Activated naive CD8-positive, alpha-beta T cell treated with anti-CD3 and anti-CD28 coated beads, Interleukin-2, amount 50 U/mL, for 24 hours (primary cell): ENCODE measurements at regions not wholly inside any gene's neighbourhood (a gene's known extent, or its start where the extent isn't known, plus 50 kb on each side); places are given as distances from the start of the nearest gene placed in this dataset.
A peak's percentile ranks its signal among the peaks of the same experiment; 100 is the strongest.

Experiments
- ATAC-seq: fragments of 150-1000 bp; cut with Tn5 transposase; one replicate; pipeline ENCODE4 v1.10.0; 2021
- DNase-seq: peaks from one replicate; pipeline ENCODE4 v3.0.0; 2021
- H3K27ac Mint-ChIP-seq: one replicate; pipeline ENCODE4 v1.8.0; 2021; ENCODE audit warnings: mild to moderate bottlenecking, mixed read lengths
- H3K27me3 Mint-ChIP-seq: one replicate; pipeline ENCODE4 v1.8.0; 2021; ENCODE audit warnings: mixed read lengths
- H3K36me3 Mint-ChIP-seq: one replicate; pipeline ENCODE4 v1.8.0; 2021; ENCODE audit warnings: low read depth, mixed read lengths
- H3K4me1 Mint-ChIP-seq: one replicate; pipeline ENCODE4 v1.8.0; 2021; ENCODE audit warnings: mixed read lengths
- H3K4me3 Mint-ChIP-seq: one replicate; pipeline ENCODE4 v1.8.0; 2021; ENCODE audit warnings: mild to moderate bottlenecking, moderate library complexity, mixed read lengths
- H3K9me3 Mint-ChIP-seq: one replicate; pipeline ENCODE4 v1.8.0; 2021; ENCODE audit warnings: mixed read lengths

GRCh38 chr9:87108661-87109060 is 161.4 kb upstream of the GAS1 start:
- peaks cover 9% of the 10 kb centered on the region for H3K27me3 Mint-ChIP-seq
- no peak for ATAC-seq
- DNase-seq = no peak
- H3K9me3 Mint-ChIP-seq = peaks cover 7% of the 10 kb centered on the region
- no peak overlapping the region for H3K4me3 Mint-ChIP-seq
- no peaks in the 10 kb centered on the region for H3K4me1 Mint-ChIP-seq
- no peaks in the 10 kb centered on the region for H3K36me3 Mint-ChIP-seq
- no peak overlapping the region for H3K27ac Mint-ChIP-seq

DNA sequence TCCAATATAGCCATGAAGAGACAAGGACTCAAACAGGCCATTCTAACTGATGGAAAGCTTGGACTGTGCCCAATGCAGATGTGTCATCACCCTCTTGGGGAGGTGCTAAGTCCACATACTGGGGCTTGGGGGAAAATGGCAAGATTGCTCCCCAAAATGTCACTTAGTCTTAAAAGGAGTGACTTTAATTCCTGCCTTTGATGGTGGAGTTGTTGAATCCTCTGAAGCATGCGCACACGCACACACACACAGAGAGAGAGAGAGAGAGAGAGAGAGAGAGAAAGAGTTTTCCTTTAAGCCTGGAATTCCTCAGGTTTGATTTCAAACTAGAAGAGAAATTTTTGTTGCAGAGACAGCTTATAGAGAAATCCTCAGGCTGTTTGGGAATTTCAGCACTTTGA is 161.9 kb upstream of the GAS1 start:
- Mint-ChIP-seq H3K36me3 (no peaks in the 10 kb centered on the region), H3K27ac (no peak overlapping the region), H3K4me3 (no peak overlapping the region), H3K4me1 (no peaks in the 10 kb centered on the region), H3K9me3 (peaks cover 7% of the 10 kb centered on the region), H3K27me3 (peaks cover 9% of the 10 kb centered on the region)
- ATAC-seq = no peak
- no peak for DNase-seq

DNA sequence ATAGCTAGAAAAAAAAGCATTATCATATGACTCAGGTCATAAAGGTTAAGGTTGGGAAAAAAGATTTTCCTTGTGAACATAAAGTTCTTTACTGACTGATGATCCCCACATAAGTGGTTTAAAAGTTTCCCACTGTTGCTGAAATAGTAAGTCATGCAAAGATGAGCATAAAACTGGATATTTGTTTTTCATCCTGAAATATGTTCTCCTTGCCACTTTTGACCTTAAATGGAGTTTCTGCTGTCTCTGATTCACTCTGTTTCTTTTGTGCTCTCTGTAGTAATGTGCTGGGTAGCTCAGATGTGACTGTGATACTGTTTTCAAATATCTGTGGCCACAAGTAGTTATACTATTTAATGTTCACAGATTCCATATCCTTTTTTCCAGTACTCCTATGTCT is 162.5 kb upstream of the GAS1 start:
- H3K27ac Mint-ChIP-seq = no peak overlapping the region
- DNase-seq (no peak), ATAC-seq (no peak)
- peaks cover 9% of the 10 kb centered on the region for H3K27me3 Mint-ChIP-seq
- no peak overlapping the region for H3K4me3 Mint-ChIP-seq
- H3K36me3 Mint-ChIP-seq = no peaks in the 10 kb centered on the region
- H3K4me1 Mint-ChIP-seq = no peaks in the 10 kb centered on the region
- peaks cover 7% of the 10 kb centered on the region for H3K9me3 Mint-ChIP-seq

GRCh38 chr9:87111010-87111409 is 163.7 kb upstream of the GAS1 start:
- ATAC-seq (no peak), DNase-seq (no peak)
- H3K9me3 Mint-ChIP-seq = peaks cover 7% of the 10 kb centered on the region
- H3K36me3 Mint-ChIP-seq = no peaks in the 10 kb centered on the region
- no peak overlapping the region for H3K4me3 Mint-ChIP-seq
- H3K4me1 Mint-ChIP-seq = no peaks in the 10 kb centered on the region
- H3K27me3 Mint-ChIP-seq = peaks cover 4% of the 10 kb centered on the region
- no peak overlapping the region for H3K27ac Mint-ChIP-seq

GRCh38 chr9:87112656-87113055 is 165.3 kb upstream of the GAS1 start:
- Mint-ChIP-seq H3K9me3 (peaks cover 7% of the 10 kb centered on the region), H3K4me1 (no peaks in the 10 kb centered on the region), H3K4me3 (no peak overlapping the region), H3K27me3 (peaks cover 4% of the 10 kb centered on the region), H3K36me3 (no peaks in the 10 kb centered on the region), H3K27ac (no peak overlapping the region)
- ATAC-seq (no peak), DNase-seq (no peak)

DNA sequence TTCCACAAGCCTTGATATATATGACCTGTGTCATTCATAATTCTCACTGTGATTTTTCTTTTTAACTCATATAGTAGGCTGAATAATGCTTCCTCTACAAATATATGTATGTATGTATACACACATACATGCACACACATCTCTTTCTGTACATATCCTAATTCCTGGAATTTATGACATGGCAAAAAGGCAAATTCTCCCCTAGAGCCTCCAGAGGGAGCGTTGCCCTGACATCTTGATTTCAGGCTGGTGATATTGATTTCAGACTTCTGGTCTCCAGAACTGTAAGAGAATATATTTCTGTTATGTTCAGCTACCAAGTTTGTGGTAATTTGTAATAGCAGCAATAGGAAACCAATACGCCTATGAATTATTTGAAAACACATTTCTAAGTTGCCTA is 166.6 kb upstream of the GAS1 start:
- peaks cover 4% of the 10 kb centered on the region for H3K27me3 Mint-ChIP-seq
- ATAC-seq (no peak), DNase-seq (no peak)
- H3K9me3 Mint-ChIP-seq = peaks cover 7% of the 10 kb centered on the region
- H3K27ac Mint-ChIP-seq = no peak overlapping the region
- H3K4me1 Mint-ChIP-seq = no peaks in the 10 kb centered on the region
- no peaks in the 10 kb centered on the region for H3K36me3 Mint-ChIP-seq
- H3K4me3 Mint-ChIP-seq = no peak overlapping the region

DNA sequence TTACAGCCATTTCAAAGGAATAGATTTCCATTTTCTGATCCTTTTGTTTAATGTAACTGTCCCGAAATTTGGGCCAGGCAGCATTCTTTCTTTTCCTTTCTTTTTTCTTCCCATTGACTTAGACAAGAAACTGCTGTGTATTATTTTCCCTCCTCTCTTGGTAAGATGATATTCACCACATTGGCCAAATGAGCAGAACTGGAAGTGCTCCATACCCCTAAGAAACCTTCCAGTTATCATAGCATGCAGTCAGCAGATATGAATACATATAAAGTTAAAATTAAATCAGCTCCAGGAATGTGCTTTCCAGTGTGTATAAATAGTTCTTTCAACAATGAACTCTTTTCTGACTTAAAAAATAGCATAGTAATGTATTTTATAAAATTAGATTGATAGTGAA is 168.5 kb upstream of the GAS1 start:
- no peaks in the 10 kb centered on the region for H3K36me3 Mint-ChIP-seq
- H3K4me1 Mint-ChIP-seq = no peaks in the 10 kb centered on the region

GRCh38 chr9:87116492-87116891 is 169.2 kb upstream of the GAS1 start:
- H3K4me3 Mint-ChIP-seq = no peak overlapping the region
- DNase-seq (no peak), ATAC-seq (no peak)
- H3K27me3 Mint-ChIP-seq = peaks cover 7% of the 10 kb centered on the region
- peaks cover 6% of the 10 kb centered on the region for H3K9me3 Mint-ChIP-seq
- H3K4me1 Mint-ChIP-seq = no peaks in the 10 kb centered on the region
- no peaks in the 10 kb centered on the region for H3K36me3 Mint-ChIP-seq
- H3K27ac Mint-ChIP-seq = no peak overlapping the region

More for the DNA sequence above, 168.5 kb upstream of the GAS1 start:
- H3K27ac Mint-ChIP-seq = no peak overlapping the region
- ATAC-seq (no peak), DNase-seq (no peak)
- no peak overlapping the region for H3K4me3 Mint-ChIP-seq
- peaks cover 7% of the 10 kb centered on the region for H3K9me3 Mint-ChIP-seq
- H3K27me3 Mint-ChIP-seq = peaks cover 7% of the 10 kb centered on the region

DNA sequence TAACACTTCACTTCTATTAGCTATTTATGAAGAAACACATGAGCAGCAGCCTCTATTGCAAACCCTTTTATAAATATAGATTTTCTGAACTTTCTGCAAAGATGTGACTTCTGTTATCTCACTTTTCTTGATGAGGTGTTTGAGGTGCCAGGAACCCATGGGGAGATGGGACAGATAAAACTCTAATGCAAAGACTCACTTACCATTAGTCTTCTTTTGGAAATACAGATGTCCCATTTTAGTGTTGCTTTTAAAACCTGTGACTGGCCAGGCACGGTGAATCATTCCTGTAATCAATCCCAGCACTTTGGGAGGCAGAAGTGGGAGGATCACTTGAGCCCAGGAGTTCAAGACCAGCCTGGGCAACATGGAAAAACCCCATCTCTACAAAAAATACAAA is 171.3 kb upstream of the GAS1 start:
- H3K4me3 Mint-ChIP-seq = no peak overlapping the region

GRCh38 chr9:87119328-87119881 is 172.1 kb upstream of the GAS1 start:
- peaks cover 5% of the 10 kb centered on the region for H3K27me3 Mint-ChIP-seq
- ATAC-seq (no peak), DNase-seq (no peak)
- peaks cover 11% of the 10 kb centered on the region for H3K4me1 Mint-ChIP-seq
- H3K27ac Mint-ChIP-seq = no peak overlapping the region
- H3K4me3 Mint-ChIP-seq = no peak overlapping the region
- no peaks in the 10 kb centered on the region for H3K36me3 Mint-ChIP-seq
- no peaks in the 10 kb centered on the region for H3K9me3 Mint-ChIP-seq

More for the DNA sequence above, 171.3 kb upstream of the GAS1 start:
- Mint-ChIP-seq H3K27ac (no peak overlapping the region), H3K4me1 (peaks cover 11% of the 10 kb centered on the region), H3K9me3 (no peaks in the 10 kb centered on the region), H3K27me3 (peaks cover 5% of the 10 kb centered on the region), H3K36me3 (no peaks in the 10 kb centered on the region)
- DNase-seq (no peak), ATAC-seq (no peak)

GRCh38 chr9:87120610-87121009 is 173.3 kb upstream of the GAS1 start:
- no peak overlapping the region for H3K27ac Mint-ChIP-seq
- ATAC-seq (no peak), DNase-seq (no peak)
- H3K36me3 Mint-ChIP-seq = no peaks in the 10 kb centered on the region
- H3K4me1 Mint-ChIP-seq = peaks cover 11% of the 10 kb centered on the region
- peaks cover 8% of the 10 kb centered on the region for H3K27me3 Mint-ChIP-seq
- H3K4me3 Mint-ChIP-seq = no peak overlapping the region
- no peaks in the 10 kb centered on the region for H3K9me3 Mint-ChIP-seq

DNA sequence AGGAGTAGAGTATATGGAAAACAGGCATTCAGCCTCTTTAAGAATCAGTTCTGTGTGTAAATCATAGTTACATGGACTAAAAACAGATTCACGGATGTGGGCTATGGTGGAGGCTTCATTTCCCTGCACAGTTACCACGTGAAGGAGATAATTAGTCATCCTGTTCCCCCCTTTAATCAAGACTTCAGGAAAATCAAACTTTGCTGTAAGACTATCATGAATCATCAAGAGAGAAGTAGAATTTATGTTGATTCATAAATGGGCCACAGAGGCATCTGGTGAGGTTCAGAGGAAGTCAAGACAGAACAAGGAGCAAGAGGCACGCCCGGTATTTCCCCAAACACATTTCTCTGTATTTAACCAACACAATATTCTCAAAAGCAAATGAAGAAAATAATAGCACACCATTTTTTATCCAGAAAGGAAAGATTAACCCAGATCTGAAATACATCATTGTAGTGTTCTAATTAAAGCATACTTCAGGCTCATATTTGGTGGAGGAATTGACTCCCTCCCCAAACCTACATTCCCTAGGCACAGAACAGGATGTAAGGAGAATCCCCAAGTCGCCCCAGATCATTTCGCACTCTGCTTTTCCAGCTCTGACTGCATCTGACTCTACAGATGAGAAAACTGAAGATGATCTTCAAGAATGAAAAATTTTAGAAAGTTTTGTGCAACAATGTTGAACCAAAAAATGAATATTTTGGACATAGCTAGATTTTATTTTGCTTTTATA is 175.8 kb upstream of the GAS1 start:
- DNase-seq = peak; percentile 2
- peak; percentile 84 for ATAC-seq
- Mint-ChIP-seq H3K36me3 (no peaks in the 10 kb centered on the region), H3K27ac (no peak overlapping the region), H3K4me3 (no peak overlapping the region), H3K9me3 (peaks cover 5% of the 10 kb centered on the region), H3K4me1 (peaks cover 11% of the 10 kb centered on the region), H3K27me3 (peaks cover 11% of the 10 kb centered on the region)

GRCh38 chr9:87123830-87124229 is 176.5 kb upstream of the GAS1 start:
- no peak overlapping the region for H3K27ac Mint-ChIP-seq
- no peak for ATAC-seq
- H3K4me3 Mint-ChIP-seq = no peak overlapping the region
- DNase-seq = no peak
- peaks cover 13% of the 10 kb centered on the region for H3K27me3 Mint-ChIP-seq
- H3K36me3 Mint-ChIP-seq = no peaks in the 10 kb centered on the region
- peaks cover 8% of the 10 kb centered on the region for H3K9me3 Mint-ChIP-seq
- peaks cover 11% of the 10 kb centered on the region for H3K4me1 Mint-ChIP-seq

GRCh38 chr9:87125819-87126218 is 178.5 kb upstream of the GAS1 start:
- ATAC-seq (no peak), DNase-seq (no peak)
- Mint-ChIP-seq H3K27ac (no peak overlapping the region), H3K4me1 (peaks cover 11% of the 10 kb centered on the region), H3K9me3 (peaks cover 10% of the 10 kb centered on the region), H3K4me3 (no peak overlapping the region), H3K36me3 (no peaks in the 10 kb centered on the region), H3K27me3 (peaks cover 12% of the 10 kb centered on the region)

DNA sequence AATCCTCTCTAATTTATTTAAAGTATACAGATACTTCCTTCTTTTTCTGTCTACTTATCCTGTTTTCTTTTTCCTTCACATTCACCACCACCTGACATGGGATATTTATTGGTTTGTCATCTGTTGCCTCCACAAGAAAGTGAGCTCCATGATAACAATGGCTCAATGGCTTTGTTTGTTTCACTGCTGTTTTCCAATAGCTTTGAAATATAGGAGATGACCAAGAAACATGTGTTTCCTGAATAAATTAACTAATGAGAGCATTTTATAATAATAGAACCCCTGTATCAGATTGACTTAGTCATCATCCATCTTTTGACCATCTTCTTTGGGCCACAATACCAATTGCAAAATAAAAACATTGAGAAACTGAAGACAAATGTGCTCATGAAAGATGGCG is 180.2 kb upstream of the GAS1 start:
- Mint-ChIP-seq H3K9me3 (peaks cover 17% of the 10 kb centered on the region), H3K4me1 (peaks cover 9% of the 10 kb centered on the region), H3K36me3 (no peaks in the 10 kb centered on the region), H3K27ac (no peak overlapping the region), H3K4me3 (no peak overlapping the region), H3K27me3 (peaks cover 12% of the 10 kb centered on the region)
- DNase-seq = no peak
- ATAC-seq = no peak
